Mucosa of gallbladder (tissue), 1 donor: ENCODE measurements at regions not wholly inside any gene's neighbourhood (a gene's known extent, or its start where the extent isn't known, plus 50 kb on each side); places are given as distances from the start of the nearest gene placed in this dataset.

Experiments
- DNase-seq: peaks from one replicate; pipeline ENCODE4 v3.0.0-alpha.2; 2020; ENCODE audit warnings: low spot score
- donor health status: DM: no; HTN: no; CAD: no.

DNA sequence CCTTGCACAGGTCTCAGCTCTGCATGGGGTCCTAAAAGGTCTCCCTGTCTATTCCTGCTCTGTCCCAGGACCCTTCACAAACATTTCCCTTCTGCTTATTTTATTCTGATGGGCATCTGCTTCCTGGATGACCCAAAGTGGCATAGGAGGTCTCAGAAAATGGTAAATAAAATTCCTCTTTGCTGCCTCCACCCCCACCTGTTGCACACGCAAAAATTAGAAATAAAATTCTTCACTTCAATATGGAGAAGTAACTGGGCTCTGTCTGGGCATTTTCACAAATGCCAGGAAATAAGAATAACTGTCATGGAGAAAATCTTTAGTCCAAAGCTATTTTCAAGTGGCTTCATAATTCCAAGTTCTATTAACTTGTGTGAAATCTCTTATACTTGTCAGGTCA, 106.6 kb upstream of the MAP1B start:
- DNase-seq, result no peak

DNA sequence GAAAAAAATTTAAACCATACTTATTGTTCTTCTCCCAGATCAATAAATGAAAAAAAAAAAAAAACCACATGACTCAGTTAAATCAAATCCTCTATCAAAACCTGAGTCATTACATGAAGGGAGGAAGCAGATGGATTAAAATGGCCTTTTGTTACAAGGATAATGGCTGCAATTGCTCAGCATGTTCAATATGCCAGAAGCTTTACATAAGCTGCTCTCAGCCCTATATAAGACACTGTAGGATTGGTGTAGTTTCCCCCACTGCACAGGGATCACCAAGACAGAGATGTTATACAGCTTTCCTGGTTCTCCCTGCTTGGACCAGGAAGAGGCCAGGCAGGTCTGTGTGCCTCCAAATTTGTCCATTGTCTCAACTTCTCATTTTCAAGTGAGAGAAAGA, 101.6 kb upstream of the MAP1B start:
- DNase-seq, result no peak

DNA sequence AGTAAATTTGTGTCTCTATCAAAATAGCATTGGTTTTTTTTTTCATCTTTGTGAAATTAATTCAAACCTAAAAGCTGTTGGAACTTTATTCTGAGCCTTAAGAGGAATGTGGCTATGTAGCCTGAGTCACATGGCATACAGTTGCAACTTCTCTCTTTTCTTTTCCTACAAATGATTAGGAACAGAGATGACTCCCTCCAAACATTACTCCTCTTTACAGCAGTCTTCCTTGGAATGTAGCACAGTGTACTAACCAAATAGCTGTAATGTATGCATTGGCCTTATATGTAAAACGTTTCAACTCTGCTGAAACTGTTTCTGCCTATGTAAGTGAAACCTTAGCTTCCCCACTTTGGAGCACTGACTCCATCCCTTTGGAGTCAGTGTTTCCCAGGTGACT, 100.9 kb upstream of the MAP1B start:
- no peak for DNase-seq

DNA sequence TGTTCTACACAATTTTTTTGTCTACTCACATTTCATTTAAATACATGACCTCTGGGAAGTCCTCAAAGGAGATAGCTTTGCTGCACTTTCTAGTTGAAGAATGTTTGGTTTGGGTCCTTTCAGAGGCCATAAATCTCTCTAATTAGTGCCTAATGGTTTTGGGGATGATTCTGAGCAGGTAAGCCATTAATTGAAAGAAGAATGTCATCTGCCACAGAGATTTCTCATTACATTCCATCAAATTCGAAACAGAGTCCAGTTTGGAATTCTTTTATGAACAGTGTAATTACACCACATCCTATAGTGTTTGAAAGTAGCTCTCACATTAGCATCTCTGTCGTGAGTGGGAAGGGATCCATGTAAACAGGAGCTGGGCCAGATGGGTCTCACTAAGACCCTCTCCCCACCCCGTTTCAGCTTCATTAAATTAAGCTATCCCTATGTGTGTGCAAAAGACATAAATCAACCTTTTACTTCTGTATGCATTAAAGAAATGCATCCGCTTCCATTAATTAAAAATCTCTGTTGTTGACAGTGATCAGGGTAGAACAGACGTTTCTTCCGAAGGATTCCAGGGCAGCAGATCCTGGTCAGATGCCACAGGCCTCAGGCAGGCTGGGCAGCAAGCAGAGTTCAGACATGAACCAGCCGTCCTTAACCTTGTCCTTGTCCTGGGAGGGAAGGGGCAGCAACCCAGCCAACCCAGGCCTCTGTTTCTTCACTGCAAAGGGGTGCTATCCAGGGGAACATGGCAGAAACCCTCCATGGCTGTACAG, 99.8 kb upstream of the MAP1B start:
- DNase-seq, result no peak

DNA sequence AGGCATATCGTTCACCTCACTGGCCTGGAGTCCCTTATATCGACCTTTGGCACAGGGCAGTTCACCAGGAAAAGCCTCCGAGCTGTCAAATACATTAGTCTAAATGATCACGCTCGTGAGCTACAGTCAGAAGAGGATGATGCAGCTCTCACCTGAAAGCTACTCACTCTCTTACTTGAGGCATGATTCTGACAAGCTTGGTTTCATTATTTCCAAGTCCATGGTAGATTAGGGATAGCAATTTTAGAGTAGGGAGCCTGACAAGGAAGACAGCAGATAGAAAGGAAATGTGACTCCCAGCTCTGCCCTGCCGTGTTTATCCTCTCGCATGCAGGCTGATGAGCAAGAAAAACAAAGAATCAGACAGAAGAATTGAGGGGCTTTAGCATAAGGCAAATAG, 98.0 kb upstream of the MAP1B start:
- DNase-seq, result no peak

DNA sequence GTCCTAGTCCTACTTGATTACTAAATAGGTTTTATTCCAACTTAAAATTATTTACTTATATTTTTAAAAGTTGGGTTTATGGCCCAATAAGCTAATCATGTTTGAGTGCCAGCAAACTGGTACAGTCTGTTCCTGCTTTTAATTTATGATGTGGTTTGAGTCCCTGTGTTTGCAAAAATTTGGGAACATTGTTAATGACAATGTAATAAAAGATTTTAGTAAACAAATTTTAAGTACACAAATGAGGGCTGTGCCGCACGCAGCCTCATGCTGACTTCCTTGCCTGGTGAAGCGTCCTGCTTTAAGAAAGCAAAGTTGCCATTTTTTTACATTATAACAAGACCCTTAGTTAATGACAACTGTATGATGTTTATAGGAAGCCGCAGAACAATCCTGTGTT, 96.8 kb upstream of the MAP1B start:
- no peak for DNase-seq

DNA sequence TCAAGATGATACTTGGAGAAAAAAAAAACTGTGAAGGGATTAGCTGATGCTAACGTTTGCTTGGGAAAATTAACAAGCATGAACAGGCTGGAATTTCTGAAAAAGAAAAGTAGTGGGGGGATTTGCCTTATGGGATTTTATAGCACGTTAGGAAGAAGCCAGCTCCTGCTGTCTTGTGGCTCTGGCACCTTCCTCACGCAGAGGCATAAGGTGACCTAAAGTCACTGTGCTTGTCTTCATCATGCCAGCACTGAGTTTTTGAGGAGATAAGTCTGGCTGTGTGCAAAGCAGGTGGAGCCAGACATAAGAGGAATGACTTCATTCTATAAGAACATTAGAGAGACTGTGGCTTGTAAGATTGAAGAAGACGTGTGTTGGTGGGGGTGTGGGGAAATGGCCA, 94.4 kb upstream of the MAP1B start:
- no peak for DNase-seq

DNA sequence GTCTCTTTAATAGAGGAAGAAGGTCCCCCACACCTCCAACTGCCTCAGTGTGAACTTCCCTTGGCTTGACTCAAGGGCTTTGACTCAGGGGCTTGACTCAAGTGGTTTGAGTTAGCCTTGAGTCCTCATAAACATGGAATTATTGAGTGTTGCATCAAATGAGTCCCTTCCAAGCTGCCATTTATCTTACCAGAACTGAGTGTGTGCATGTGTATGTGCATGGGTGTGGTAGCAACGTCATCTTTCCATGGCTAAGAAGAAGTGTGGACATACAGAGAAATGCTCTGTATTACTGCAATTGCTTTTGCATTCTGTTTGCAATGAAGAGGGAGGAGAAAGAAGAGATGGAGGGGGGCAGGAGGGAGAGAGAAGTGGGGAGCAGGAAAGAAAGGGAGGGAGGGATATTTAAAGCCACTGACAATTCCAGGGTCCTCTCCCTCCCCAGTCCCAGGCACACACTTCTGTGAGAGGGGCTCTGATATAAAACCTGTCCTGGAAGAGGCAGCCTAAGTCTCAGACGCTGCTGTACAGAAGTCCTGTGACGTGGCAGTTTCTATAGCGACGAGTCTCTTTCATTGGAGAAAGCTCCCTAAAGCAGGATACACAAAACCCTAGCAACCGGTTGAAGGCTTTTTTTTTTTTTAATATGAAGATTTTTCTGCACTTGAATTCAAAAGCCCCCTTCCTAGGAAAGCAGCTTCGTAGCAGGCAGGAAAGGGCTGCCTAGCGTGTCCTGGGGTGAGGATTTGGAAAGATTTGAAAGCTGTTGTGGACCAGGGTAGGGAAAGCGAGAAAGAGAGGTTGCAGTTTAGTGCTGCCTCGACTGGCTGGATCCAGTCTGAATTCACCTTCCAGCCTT, 93.3 kb upstream of the MAP1B start:
- DNase-seq, result no peak

DNA sequence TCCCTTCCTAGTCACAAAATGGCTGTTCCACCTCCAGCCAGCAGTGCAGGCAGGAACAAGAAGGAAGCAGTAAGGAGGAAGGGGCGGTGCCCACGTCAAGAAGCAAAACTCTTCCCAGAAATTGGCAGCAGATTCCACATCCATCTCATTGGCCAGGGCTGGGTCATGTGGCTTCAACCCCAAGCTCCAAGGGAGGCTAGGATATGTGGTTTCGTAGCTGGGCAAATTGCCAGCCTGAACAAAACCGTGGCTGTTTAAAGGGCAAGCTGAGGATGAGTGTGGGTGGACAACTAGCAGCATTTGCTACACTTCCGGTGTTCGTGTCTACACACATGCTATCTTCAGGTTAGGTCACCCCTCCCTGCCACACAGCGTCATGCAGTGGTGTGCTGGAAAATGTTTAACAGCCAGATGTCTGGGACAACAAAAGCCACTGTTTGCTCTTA, 92.1 kb upstream of the MAP1B start:
- DNase-seq, result peak; percentile 78

DNA sequence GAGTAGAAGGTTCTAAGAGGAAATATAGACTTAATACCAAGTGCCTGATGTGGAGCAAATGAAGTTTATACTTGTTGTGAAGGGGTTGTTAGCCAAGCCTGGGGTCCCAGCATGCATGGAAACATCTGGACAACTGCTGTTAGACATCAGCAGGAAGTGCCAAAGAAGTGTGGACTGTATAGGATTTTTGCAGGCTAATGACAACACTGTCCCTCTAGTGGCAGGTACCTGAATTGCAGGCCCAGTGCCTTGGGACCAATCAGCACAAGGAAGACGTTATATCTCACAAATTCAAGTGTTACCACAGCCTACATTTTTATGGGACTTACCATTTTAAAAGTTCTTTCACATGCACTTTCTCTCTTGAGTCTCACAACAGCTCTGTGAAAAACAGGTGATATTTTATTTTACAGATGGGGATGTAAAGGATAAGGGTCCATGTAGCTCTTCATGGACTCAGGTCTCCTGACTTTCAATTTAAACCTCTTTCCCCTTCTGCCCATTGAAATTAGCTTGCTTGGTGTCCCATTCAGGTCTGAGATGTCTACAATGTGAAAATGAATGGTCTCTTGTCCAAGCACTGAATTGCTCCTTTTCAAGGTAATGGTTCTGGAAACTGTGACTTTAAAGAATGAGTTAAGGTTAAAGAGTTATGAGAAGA, 89.0 kb upstream of the MAP1B start:
- peak; percentile 50 for DNase-seq

DNA sequence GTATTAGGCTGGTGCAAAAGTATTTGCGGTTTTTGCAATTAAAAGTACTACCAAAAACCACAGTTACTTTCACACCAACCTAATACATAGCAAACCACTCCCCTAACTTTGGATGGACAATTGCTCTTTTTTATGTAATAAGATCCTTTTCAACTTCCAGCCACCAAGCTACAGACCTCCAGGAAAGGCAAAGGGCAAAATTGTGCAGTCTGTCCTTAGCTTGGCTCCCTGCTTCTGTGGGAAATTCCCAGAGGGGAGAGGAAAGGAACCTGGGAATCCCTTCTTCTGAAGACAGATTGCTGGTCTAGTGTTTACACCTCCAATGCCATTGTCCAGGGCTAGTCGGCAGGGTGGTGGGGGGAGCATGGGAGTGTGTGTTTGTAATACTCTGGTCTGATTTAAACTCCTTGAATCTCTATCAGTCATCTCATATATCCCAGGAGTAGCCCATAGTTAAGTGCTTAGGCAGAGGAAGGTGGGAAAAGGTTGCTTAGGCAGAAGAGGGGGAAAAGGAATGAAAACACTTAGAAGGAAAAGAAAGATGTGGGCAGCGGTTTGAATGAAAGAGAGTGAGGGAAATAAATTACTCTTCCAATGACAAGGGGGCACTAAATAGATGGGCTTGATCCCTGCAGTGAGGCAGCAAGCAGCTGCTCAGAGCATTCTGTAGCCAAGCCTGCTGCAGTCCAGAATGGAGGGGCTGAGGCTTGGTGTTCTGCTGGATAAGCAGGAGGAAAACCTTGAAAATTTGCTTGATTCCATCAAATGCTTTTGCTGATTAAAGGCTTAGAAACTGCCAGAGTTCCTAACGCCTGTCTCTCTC, 86.9 kb upstream of the MAP1B start:
- no peak for DNase-seq

DNA sequence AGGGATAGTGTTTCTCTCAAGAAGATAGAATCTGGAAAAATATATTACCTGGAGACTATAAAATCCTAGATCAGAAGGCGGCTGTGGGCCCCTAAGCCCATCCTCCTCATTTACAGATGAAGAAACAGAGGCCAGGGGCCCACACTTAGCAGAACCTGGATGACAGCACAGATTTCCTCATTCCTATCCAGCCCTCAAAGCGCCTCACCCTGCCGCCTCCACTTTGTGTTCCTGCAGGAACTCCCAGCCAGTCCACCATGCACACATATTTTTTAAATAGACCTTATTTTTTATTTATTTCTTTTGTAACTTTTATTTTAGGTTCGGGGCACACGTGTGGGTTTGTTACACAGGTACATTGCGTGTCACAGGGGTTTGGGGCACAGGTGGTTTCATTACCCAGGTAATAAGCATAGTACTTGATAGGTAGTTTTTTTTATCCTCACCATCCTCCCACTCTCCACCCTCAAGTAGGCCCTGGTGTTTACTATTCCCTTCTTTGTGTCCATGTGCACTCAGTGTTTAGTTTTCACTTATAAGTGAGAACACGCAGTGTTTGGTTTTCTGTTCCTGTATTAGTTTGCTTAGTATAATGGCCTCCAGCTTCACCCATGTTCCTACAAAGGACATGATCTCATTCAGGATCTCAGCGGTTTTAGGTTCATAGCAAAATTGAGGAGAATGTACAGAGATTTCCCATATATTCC, 85.5 kb upstream of the MAP1B start:
- no peak for DNase-seq

DNA sequence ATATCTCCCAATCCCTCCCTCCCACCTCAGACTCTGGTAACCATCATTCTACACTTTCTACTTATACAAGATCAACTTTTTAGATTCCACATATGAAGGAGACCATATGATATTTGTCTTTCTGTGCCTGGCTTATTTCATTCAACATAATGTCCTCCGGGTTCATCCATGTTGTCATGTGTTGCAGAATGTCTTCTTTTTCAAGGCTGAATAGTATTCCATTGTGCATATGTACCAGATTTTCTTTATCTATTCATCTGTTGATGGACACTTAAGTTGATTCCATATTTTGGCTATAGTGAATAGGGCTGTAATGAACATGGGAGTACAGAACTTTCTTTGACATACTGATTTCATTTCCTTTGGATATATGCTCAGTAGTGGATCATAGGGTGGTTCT, 78.9 kb upstream of the MAP1B start:
- DNase-seq, result no peak

DNA sequence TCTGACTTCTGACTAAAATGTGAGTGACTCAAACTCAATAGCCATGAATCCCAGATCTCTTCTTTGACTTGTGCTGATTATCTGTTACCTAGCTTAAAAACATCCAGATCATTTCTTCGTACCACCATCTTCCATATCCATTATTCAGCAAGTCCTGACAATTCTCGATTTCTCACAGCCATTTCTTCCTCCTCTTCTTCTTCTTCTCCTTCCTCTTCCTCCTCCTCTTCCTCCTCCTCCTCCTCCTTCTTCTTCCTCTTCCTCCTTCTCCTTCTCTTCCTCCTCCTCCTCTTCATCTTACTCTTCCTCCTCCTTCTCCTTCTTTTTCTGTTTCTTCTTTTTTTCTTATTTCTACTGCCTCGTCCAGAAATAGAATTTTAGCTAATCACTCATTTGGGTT, 77.0 kb upstream of the MAP1B start:
- DNase-seq, result no peak

DNA sequence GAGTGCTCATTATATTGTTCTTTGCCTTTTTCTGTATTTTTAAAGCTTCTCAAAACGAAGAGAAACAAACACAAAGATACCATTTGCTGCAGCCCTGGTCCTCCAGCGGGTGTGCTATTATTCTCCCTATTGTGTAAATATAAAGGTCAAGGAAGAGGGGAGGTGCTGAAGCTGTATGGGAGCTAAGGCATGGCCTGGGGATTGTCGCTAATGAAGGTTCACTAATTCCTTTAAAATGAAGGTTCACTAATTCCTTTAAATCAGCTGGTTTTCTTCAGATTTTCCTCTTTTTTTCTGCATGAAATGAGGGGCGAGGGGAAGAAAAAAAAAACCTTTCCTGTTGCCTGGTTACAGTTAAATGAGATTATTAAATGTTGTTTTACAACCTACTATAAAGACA, 74.5 kb upstream of the MAP1B start:
- no peak for DNase-seq

DNA sequence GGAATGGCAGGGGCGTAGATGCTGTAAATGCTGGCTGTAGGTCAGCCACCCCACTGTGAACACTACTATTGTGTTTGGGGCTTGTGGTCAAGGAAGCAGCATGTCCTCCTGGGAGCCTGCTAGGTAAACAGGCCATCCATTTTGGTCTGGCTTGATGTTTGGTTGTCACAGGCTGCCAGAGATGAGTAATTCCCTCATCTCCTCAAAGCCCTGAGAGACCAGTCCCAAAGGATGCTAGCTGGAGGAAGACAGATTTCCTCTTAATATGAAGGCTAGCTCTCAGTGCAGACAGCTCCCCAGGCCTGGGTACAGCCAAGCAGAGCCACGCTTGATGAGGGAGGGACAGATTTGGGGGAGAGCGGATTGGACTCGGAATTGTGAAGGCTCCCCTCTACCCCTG, 72.5 kb upstream of the MAP1B start:
- DNase-seq, result no peak

DNA sequence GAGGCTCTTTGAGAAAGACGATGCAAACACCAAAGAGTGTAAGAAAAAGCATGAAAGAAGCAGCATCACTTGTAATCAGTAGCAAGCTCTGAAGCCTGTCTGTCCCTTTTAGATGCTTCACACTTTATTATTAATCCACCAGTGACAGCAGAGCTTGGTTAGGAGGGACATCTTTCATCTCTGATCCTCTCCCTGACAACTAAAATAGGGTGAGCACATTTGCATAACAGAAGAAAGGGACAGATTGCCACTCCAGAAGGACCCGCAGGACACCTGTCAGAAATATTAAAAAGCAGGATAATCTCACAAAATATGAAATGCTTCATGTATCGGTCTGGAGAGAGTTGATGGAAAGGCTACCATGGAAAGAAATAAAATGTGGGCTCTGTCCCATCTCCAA, 71.4 kb upstream of the MAP1B start:
- DNase-seq, result no peak

DNA sequence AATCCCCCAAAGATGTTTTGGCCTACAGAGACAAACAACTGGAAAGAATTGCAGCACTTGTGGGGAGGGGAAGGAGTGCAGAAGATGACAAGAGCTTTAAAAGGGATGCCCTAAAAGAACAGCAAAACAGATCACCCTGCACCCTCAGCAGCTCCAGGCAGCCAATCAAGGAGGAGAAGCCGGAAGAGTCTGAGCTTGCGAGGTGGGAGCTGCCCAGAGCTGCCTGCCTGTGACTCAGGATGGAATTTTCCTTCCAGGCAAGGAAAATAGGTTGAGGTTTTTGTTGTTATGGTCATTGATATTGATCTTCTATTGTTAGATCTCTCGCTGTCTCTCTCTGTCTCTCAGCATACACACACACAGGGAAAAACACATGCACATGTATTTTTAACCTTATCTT, 70.3 kb upstream of the MAP1B start:
- DNase-seq, result peak; percentile 21

DNA sequence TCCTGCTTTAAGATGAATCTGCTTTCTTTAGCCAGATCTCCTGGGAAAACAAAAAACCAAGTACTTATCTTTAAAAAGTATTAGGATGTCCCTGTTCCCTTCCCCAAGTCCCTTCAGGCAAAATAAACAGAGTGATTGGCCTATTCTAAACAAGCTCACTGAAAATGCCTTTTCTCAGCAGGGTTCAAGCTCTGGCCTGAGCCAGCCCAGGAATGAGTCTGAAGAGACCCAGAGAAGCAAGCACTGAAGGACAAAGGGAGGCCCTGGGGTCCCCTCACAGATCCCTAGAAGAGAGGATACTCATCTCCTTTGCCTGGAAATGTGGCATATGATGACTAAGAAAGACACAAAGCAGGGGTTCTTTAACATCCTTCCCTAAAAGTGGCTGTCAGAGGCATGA, 66.8 kb upstream of the MAP1B start:
- DNase-seq, result no peak

DNA sequence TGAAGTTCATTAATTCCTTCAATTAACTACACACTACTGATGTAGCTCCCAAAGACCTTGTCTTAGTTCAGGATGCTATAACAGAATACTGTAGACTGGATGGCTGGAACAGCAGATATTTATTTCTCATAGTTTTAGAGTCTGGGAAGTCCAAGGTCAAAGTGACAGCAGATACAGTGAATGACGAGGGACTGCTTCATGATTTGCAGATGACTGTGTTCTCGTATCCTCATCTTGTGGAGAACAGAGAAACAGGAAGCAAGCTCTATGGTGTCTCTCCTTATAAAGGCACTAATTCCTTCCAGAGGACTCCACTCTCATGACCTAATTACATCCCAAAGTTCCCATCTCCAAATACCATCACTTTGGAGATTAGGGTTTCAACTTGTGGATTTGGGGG, 65.6 kb upstream of the MAP1B start:
- DNase-seq, result no peak

DNA sequence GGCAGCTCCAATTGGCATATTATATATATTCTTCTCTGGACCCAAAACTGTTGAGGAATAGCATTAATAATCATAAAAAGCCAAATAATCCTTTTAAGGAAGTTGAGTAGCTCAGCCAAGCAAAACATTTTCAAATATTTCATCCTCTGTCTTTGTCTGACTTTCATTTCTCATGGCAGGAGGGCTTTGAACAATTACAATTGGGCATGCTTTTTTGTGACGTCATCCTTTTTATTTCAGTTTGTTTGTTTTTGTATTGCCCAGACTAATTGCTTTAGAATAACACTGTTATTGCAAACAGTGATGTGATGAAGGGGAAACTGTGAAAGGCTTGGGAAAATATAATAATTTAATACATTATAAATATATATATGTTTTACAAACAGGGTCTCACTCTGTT, 65.2 kb upstream of the MAP1B start:
- no peak for DNase-seq
